Posterior vena cava (tissue), 2 donors: ENCODE measurements at regions not wholly inside any gene's neighbourhood (a gene's known extent, or its start where the extent isn't known, plus 50 kb on each side); places are given as distances from the start of the nearest gene placed in this dataset.

Experiments used
- DNase-seq: peaks from one replicate; pipeline ENCODE4 v3.0.0-alpha.2; 2020; ENCODE audit warnings: low spot score
- intact Hi-C, 2 donors: fragments of 100-400 bp; cut with DNase I; formaldehyde crosslinking; loops; one replicate each; pipeline versions ENCODE4 v1.14.1 to v1.14.2; 2022 to 2023
- donor health status: DM: yes; HTN: yes; CAD: no.
- donor health status: DM: yes; HTN: yes; CAD: no.

- intact Hi-C loops, result no loop called here
- no peak for DNase-seq
These were observed 90.2 kb upstream of the ISX start for GRCh38 chr22:34975721-34976120.

- intact Hi-C loops, result no loop called here
- no peak for DNase-seq
These were observed 89.5 kb upstream of the ISX start for GRCh38 chr22:34976474-34976873.

GRCh38 chr22:34976886-34977285, 89.1 kb upstream of the ISX start:
- DNase-seq, result no peak
- intact Hi-C loops, result no loop called here

GRCh38 chr22:34986523-34986922, 79.4 kb upstream of the ISX start:
- intact Hi-C loops, result no loop called here

GRCh38 chr22:34992672-34993071, 73.3 kb upstream of the ISX start:
- DNase-seq, result no peak
- intact Hi-C loops, result no loop called here

More at GRCh38 chr22:34986523-34986922, 79.4 kb upstream of the ISX start:
- no peak for DNase-seq

- DNase-seq, result no peak
- intact Hi-C loops, result no loop called here
These were observed 72.4 kb upstream of the ISX start for GRCh38 chr22:34993548-34993947.

GRCh38 chr22:34997633-34998299, 68.2 kb upstream of the ISX start:
- intact Hi-C loops, result no loop called here
- no peak for DNase-seq

- intact Hi-C loops, result no loop called here
- DNase-seq, result no peak
These were observed 67.0 kb upstream of the ISX start for GRCh38 chr22:34998921-34999320.

GRCh38 chr22:35008213-35008612, 57.7 kb upstream of the ISX start:
- intact Hi-C loops, result no loop called here
- DNase-seq, result no peak

- intact Hi-C loops, result no loop called here
These were observed 55.4 kb upstream of the ISX start for GRCh38 chr22:35010543-35010942.

GRCh38 chr22:35014812-35015211, 51.1 kb upstream of the ISX start:
- no peak for DNase-seq
- intact Hi-C loops, result no loop called here

More at GRCh38 chr22:35010543-35010942, 55.4 kb upstream of the ISX start:
- no peak for DNase-seq
